Stimulated activated CD8-positive, alpha-beta memory T cell treated with anti-CD3 and anti-CD28 coated beads, Interleukin-7, amount 100 ng/mL, for 1 hour (primary cell): ENCODE measurements at regions not wholly inside any gene's neighbourhood (a gene's known extent, or its start where the extent isn't known, plus 50 kb on each side); places are given as distances from the start of the nearest gene placed in this dataset.

Experiments
- DNase-seq, 2 donors: peaks; one replicate each; pipeline ENCODE4 v3.0.0-alpha.2; 2020; ENCODE audit warnings: low read depth in 2 of 2

GRCh38 chr12:123041042-123041531, 60.6 kb downstream of the ARL6IP4 start:
- no peak for DNase-seq

- DNase-seq: no peak
These were observed 59.6 kb downstream of the ARL6IP4 start for GRCh38 chr12:123040106-123040505.

- no peak for DNase-seq
These were observed 58.5 kb downstream of the ARL6IP4 start for GRCh38 chr12:123038966-123039365.

GRCh38 chr12:123038486-123038885, 58.0 kb downstream of the ARL6IP4 start:
- no peak for DNase-seq

- DNase-seq: no peak
These were observed 57.3 kb downstream of the ARL6IP4 start for GRCh38 chr12:123037791-123038190.

GRCh38 chr12:123036466-123037285, 56.2 kb downstream of the ARL6IP4 start:
- no peak for DNase-seq

- no peak for DNase-seq
These were observed 55.4 kb downstream of the ARL6IP4 start for GRCh38 chr12:123035841-123036240.

- no peak for DNase-seq
These were observed 54.4 kb downstream of the ARL6IP4 start for GRCh38 chr12:123034865-123035264.

GRCh38 chr12:123034022-123034541, 53.6 kb downstream of the ARL6IP4 start:
- no peak for DNase-seq

- no peak for DNase-seq
These were observed 53.0 kb downstream of the ARL6IP4 start for GRCh38 chr12:123033392-123034021.

- DNase-seq: no peak
These were observed 52.4 kb downstream of the ARL6IP4 start for GRCh38 chr12:123032736-123033391.
